Upper lobe of left lung (tissue), 6 donors: ENCODE measurements at regions not wholly inside any gene's neighbourhood (a gene's known extent, or its start where the extent isn't known, plus 50 kb on each side); places are given as distances from the start of the nearest gene placed in this dataset.
"Not testable (repeated sequence)": the region's sequence is repeated elsewhere in the genome, so short reads cannot be mapped to it uniquely, and the experiment has no call there.

Experiments used
- ATAC-seq, 2 donors: fragments of 200-7000 bp; cut with Tn5 transposase; one replicate each; pipeline ENCODE4 v1.9.1; 2022; ENCODE audit warnings: mild to moderate bottlenecking in 2 of 2, moderate library complexity in 2 of 2; ENCODE audit not compliant: low FRiP score in 2 of 2
- DNase-seq, 2 donors: peaks; one replicate each; pipeline ENCODE4 v3.0.0-alpha.2; 2019 to 2020
- H3K27ac ChIP-seq, 4 donors: fragments of 200-600 bp; sonication (generic); one replicate each; pipeline ENCODE4 v1.5.1; 2016 to 2019
- H3K27me3 ChIP-seq, 4 donors: fragments of 200-600 bp; sonication (generic); one replicate each; pipeline ENCODE4 v1.5.1; 2017 to 2019
- H3K36me3 ChIP-seq, 4 donors: fragments of 200-600 bp; sonication (generic); one replicate each; pipeline ENCODE4 v1.5.1; 2016 to 2019
- H3K4me1 ChIP-seq, 4 donors: fragments of 200-600 bp; sonication (generic); one replicate each; pipeline ENCODE4 v1.5.1; 2018 to 2019
- H3K4me3 ChIP-seq, 4 donors: fragments of 200-600 bp; sonication (generic); one replicate each; pipeline ENCODE4 v1.5.1; 2017 to 2019; ENCODE audit warnings: mild to moderate bottlenecking in 2 of 4, moderate library complexity in 1 of 4
- H3K9me3 ChIP-seq, 4 donors: fragments of 200-600 bp; sonication (generic); one replicate each; pipeline ENCODE4 v1.5.1; 2018 to 2019
- CTCF ChIP-seq, 6 experiments: fragments of 450-650 bp in 4 of 6; fragments of 200-600 bp in 2 of 6; sonication (generic) in 2 of 6; IDR thresholded peaks; one replicate each; pipeline ENCODE4 v1.5.1; 2016 to 2019; ENCODE audit warnings: antibody characterized with exemption in 6 of 6
- EP300 ChIP-seq, 4 donors: sonication (generic); formaldehyde crosslinking; IDR thresholded peaks; one replicate each; pipeline ENCODE4 v1.5.1; 2017; ENCODE audit warnings: antibody characterized with exemption in 4 of 4, control low read depth in 2 of 4
- POLR2A ChIP-seq, 4 donors: fragments of 450-650 bp; IDR thresholded peaks; one replicate each; pipeline ENCODE4 v1.5.1; 2016 to 2017; ENCODE audit warnings: antibody characterized with exemption in 4 of 4, mild to moderate bottlenecking in 2 of 4
- POLR2AphosphoS5 ChIP-seq, 2 donors: sonication (generic); formaldehyde crosslinking; IDR thresholded peaks; one replicate each; pipeline ENCODE4 v1.5.1; 2017; ENCODE audit warnings: antibody characterized with exemption in 2 of 2
- WGBS, 2 donors: methylation state at CpG; one replicate each; pipeline ENCODE4 v1.1.5; 2017 to 2018; 5-methylcytosine and 5-hydroxymethylcytosine counted together
- donor health status: DM: no; HTN: no; CAD: no; lungs with moderate emphysema.
- donor health status: DM: no; HTN: yes; CAD: no; lungs with severe emphysema.

GRCh38 chr3:15934389-15935195 is 136.8 kb upstream of the ANKRD28 start:
- 79 to 87% methylated on average over 6 of the region's 6 CpGs for WGBS, 2 donors
- Histone ChIP-seq H3K27me3 (no peaks in the 10 kb centered on the region), H3K9me3 (no peaks in the 10 kb centered on the region), H3K4me1 (no peaks in the 10 kb centered on the region), H3K27ac (no peak overlapping the region), H3K36me3 (no peaks in the 10 kb centered on the region), H3K4me3 (no peak overlapping the region)
- TF ChIP-seq POLR2A (IDR thresholded peaks at IDR 0.05) = no peak
- TF ChIP-seq CTCF (IDR thresholded peaks at IDR 0.05) = no peak
- no peak for TF ChIP-seq EP300 (IDR thresholded peaks at IDR 0.05)
- no peak for TF ChIP-seq POLR2AphosphoS5 (IDR thresholded peaks at IDR 0.05)
- ATAC-seq = no peak
- DNase-seq = no peak

- Histone ChIP-seq H3K27me3 (no peaks in the 10 kb centered on the region), H3K36me3 (no peaks in the 10 kb centered on the region), H3K4me1 (no peaks in the 10 kb centered on the region), H3K4me3 (no peak overlapping the region), H3K27ac (no peak overlapping the region), H3K9me3 (no peaks in the 10 kb centered on the region)
- ATAC-seq = no peak
- DNase-seq = no peak
- 68% methylated on average over 5 of the region's 5 CpGs for WGBS, 2 donors
- TF ChIP-seq POLR2A (IDR thresholded peaks at IDR 0.05) (no peak), POLR2AphosphoS5 (IDR thresholded peaks at IDR 0.05) (no peak)
Measured at GRCh38 chr3:15936312-15936711, 138.5 kb upstream of the ANKRD28 start.

GRCh38 chr3:15940641-15941040 is 142.9 kb upstream of the ANKRD28 start:
- Histone ChIP-seq H3K27ac (no peak overlapping the region), H3K4me1 (no peaks in the 10 kb centered on the region), H3K9me3 (peaks cover 0 to 4% (median 0%) of the 10 kb centered on the region in 4 donors), H3K36me3 (no peaks in the 10 kb centered on the region), H3K27me3 (no peaks in the 10 kb centered on the region), H3K4me3 (no peak overlapping the region)
- no peak for TF ChIP-seq POLR2AphosphoS5 (IDR thresholded peaks at IDR 0.05)
- TF ChIP-seq POLR2A (IDR thresholded peaks at IDR 0.05) = no peak
- DNase-seq (no peak), ATAC-seq (no peak)
- 90% methylated on average over 1 of the region's 1 CpG for WGBS, 2 donors

- H3K27ac ChIP-seq, H3K27me3 ChIP-seq, H3K4me3 ChIP-seq, DNase-seq, H3K36me3 ChIP-seq, H3K9me3 ChIP-seq, ATAC-seq, H3K4me1 ChIP-seq: not testable (repeated sequence)
- 83 to 84% methylated on average over 2 of the region's 2 CpGs for WGBS, 2 donors
Measured at GRCh38 chr3:15941457-15941856, 143.7 kb upstream of the ANKRD28 start.

GRCh38 chr3:15941958-15942357 is 144.2 kb upstream of the ANKRD28 start:
- no peak overlapping the region for H3K4me3 ChIP-seq
- 95 to 96% methylated on average over 1 of the region's 1 CpG for WGBS, 2 donors

GRCh38 chr3:15942462-15942861 is 144.7 kb upstream of the ANKRD28 start:
- Histone ChIP-seq H3K4me1 (no peaks in the 10 kb centered on the region), H3K9me3 (peaks cover 0 to 4% (median 0%) of the 10 kb centered on the region in 4 donors), H3K27ac (no peak overlapping the region), H3K4me3 (no peak overlapping the region), H3K36me3 (no peaks in the 10 kb centered on the region), H3K27me3 (no peaks in the 10 kb centered on the region)
- TF ChIP-seq EP300 (IDR thresholded peaks at IDR 0.05) (no peak), POLR2AphosphoS5 (IDR thresholded peaks at IDR 0.05) (no peak), POLR2A (IDR thresholded peaks at IDR 0.05) (no peak), CTCF (IDR thresholded peaks at IDR 0.05) (no peak)
- DNase-seq (no peak), ATAC-seq (no peak)

More at GRCh38 chr3:15941958-15942357, 144.2 kb upstream of the ANKRD28 start:
- no peak for ATAC-seq
- no peaks in the 10 kb centered on the region for H3K36me3 ChIP-seq
- H3K27me3 ChIP-seq = no peaks in the 10 kb centered on the region
- no peaks in the 10 kb centered on the region for H3K4me1 ChIP-seq
- TF ChIP-seq POLR2AphosphoS5 (IDR thresholded peaks at IDR 0.05) = no peak
- TF ChIP-seq CTCF (IDR thresholded peaks at IDR 0.05) = no peak
- TF ChIP-seq EP300 (IDR thresholded peaks at IDR 0.05) = no peak
- no peak for TF ChIP-seq POLR2A (IDR thresholded peaks at IDR 0.05)
- H3K27ac ChIP-seq = no peak overlapping the region
- H3K9me3 ChIP-seq = peaks cover 0 to 4% (median 0%) of the 10 kb centered on the region in 4 donors
- DNase-seq = no peak
